CD14-positive monocyte (primary cell): ENCODE measurements at regions not wholly inside any gene's neighbourhood (a gene's known extent, or its start where the extent isn't known, plus 50 kb on each side); places are given as distances from the start of the nearest gene placed in this dataset.
A peak's percentile ranks its signal among the peaks of the same experiment; 100 is the strongest.

Experiments used
- DNase-seq, 3 donors: peaks; one replicate each; pipeline ENCODE4 v3.0.0-alpha.2; 2011 to 2022
- H2AFZ ChIP-seq: 2 replicates; pipeline ENCODE4 v1.6.0; 2012; ENCODE audit warnings: mild to moderate bottlenecking, low read depth, low read length, inconsistent platforms; ENCODE audit not compliant: insufficient read depth, poor library complexity, severe bottlenecking
- H3K27ac ChIP-seq, 2 donors: 1 replicate in 1 of 2; 2 replicates in 1 of 2; pipeline ENCODE4 v1.5.1; 2012 to 2013; ENCODE audit warnings: low read length in 2 of 2, control low read depth in 1 of 2, inconsistent platforms in 1 of 2, low read depth in 1 of 2, mild to moderate bottlenecking in 1 of 2
- H3K27me3 ChIP-seq, 2 donors: one replicate each; pipeline versions ENCODE4 v1.6.0 to v1.6.1; 2011 to 2013; ENCODE audit warnings: low read length in 2 of 2; ENCODE audit not compliant: control insufficient read depth in 2 of 2, insufficient read depth in 2 of 2
- H3K36me3 ChIP-seq, 2 donors: replicated peaks in 1 of 2; 1 replicate in 1 of 2; 2 replicates in 1 of 2; pipeline versions ENCODE4 v1.5.1 to v1.6.1; 2012 to 2013; ENCODE audit warnings: low read length in 2 of 2, control low read depth in 1 of 2, inconsistent platforms in 1 of 2, mild to moderate bottlenecking in 1 of 2; ENCODE audit not compliant: insufficient read depth in 2 of 2, control insufficient read depth in 1 of 2
- H3K4me1 ChIP-seq, 2 donors: 1 replicate in 1 of 2; 2 replicates in 1 of 2; pipeline versions ENCODE4 v1.5.1 to v1.6.1; 2012 to 2013; ENCODE audit warnings: low read length in 2 of 2, control low read depth in 1 of 2, inconsistent platforms in 1 of 2, mild to moderate bottlenecking in 1 of 2, moderate library complexity in 1 of 2; ENCODE audit not compliant: insufficient read depth in 2 of 2, control insufficient read depth in 1 of 2
- H3K4me2 ChIP-seq: replicated peaks from 2 replicates; pipeline ENCODE3; 2012; ENCODE audit warnings: low read length, moderate library complexity, mild to moderate bottlenecking; ENCODE audit not compliant: poor library complexity, severe bottlenecking; ENCODE audit errors: extremely low read depth
- H3K4me3 ChIP-seq, 3 experiments: fragments of 200-600 bp in 1 of 3; sonication (generic) in 1 of 3; replicated peaks in 1 of 3; 1 replicate in 2 of 3; 2 replicates in 1 of 3; pipeline ENCODE4 v1.5.1; 2011 to 2013; ENCODE audit warnings: low read length in 3 of 3, mild to moderate bottlenecking in 3 of 3, control low read depth in 2 of 3, low read depth in 2 of 3, inconsistent platforms in 1 of 3, moderate library complexity in 1 of 3
- H3K79me2 ChIP-seq: 2 replicates; pipeline ENCODE4 v1.6.0; 2012; ENCODE audit warnings: mild to moderate bottlenecking, control low read depth, inconsistent platforms, low read length, moderate library complexity; ENCODE audit not compliant: insufficient read depth
- H3K9ac ChIP-seq: 2 replicates; pipeline ENCODE4 v1.6.0; 2017; ENCODE audit warnings: low read length, mild to moderate bottlenecking; ENCODE audit not compliant: insufficient read depth, poor library complexity, severe bottlenecking
- H3K9me3 ChIP-seq, 2 donors: replicated peaks in 1 of 2; 1 replicate in 1 of 2; 2 replicates in 1 of 2; pipeline versions ENCODE4 v1.5.1 to v1.6.1; 2012 to 2013; ENCODE audit warnings: low read length in 2 of 2, control low read depth in 1 of 2; ENCODE audit not compliant: control insufficient read depth in 1 of 2, insufficient read depth in 1 of 2
- H4K20me1 ChIP-seq: 2 replicates; pipeline ENCODE4 v1.6.0; 2012; ENCODE audit warnings: mild to moderate bottlenecking, low read length, control low read depth, moderate library complexity; ENCODE audit not compliant: insufficient read depth
- H3K27ac Mint-ChIP-seq, 7 donors: one replicate each; pipeline ENCODE4 v1.8.0; 2020; ENCODE audit warnings: mild to moderate bottlenecking in 7 of 7, mixed read lengths in 7 of 7, moderate library complexity in 6 of 7, inconsistent platforms in 2 of 7
- H3K27me3 Mint-ChIP-seq, 3 donors: one replicate each; pipeline ENCODE4 v1.8.0; 2021 to 2022; ENCODE audit warnings: low read depth in 3 of 3, mild to moderate bottlenecking in 3 of 3, mixed read lengths in 3 of 3, moderate library complexity in 3 of 3, inconsistent platforms in 1 of 3
- H3K36me3 Mint-ChIP-seq, 2 donors: one replicate each; pipeline ENCODE4 v1.8.0; 2020; ENCODE audit warnings: mixed read lengths in 2 of 2, inconsistent platforms in 1 of 2, mild to moderate bottlenecking in 1 of 2
- H3K4me1 Mint-ChIP-seq: one replicate; pipeline ENCODE4 v1.8.0; 2020; ENCODE audit warnings: mild to moderate bottlenecking, mixed read lengths
- H3K4me3 Mint-ChIP-seq, 2 donors: one replicate each; pipeline ENCODE4 v1.8.0; 2020; ENCODE audit warnings: mild to moderate bottlenecking in 2 of 2, mixed read lengths in 2 of 2, moderate library complexity in 1 of 2
- H3K9me3 Mint-ChIP-seq, 7 donors: one replicate each; pipeline ENCODE4 v1.8.0; 2020 to 2022; ENCODE audit warnings: mixed read lengths in 7 of 7, mild to moderate bottlenecking in 6 of 7, moderate library complexity in 6 of 7, inconsistent platforms in 2 of 7
- CTCF ChIP-seq: fragments of 200-600 bp; IDR thresholded peaks from one replicate; pipeline ENCODE4 v1.8.0; 2022; ENCODE audit warnings: antibody characterized with exemption, mild to moderate bottlenecking
- WGBS: methylation state at CpG from one replicate; pipeline ENCODE4 v1.1.5; 2013; ENCODE audit warnings: missing lambda C conversion rate; ENCODE audit not compliant: insufficient coverage; 5-methylcytosine and 5-hydroxymethylcytosine counted together
- intact Hi-C, 2 donors: fragments of 100-400 bp; cut with micrococcal nuclease; formaldehyde crosslinking; loops; one replicate each; pipeline versions ENCODE4 v1.15.0 to v1.15.1; 2023

- Mint-ChIP-seq H3K9me3 (peaks cover 0 to 6% (median 0%) of the 10 kb centered on the region in 7 donors), H3K36me3 (no peaks in the 10 kb centered on the region), H3K27me3 (peaks cover 0 to 7% (median 0%) of the 10 kb centered on the region in 3 donors), H3K27ac (peak overlapping the region in 1 of 7 donors; percentile 27), H3K4me3 (no peak overlapping the region), H3K4me1 (no peaks in the 10 kb centered on the region)
- Histone ChIP-seq H4K20me1 (no peaks in the 10 kb centered on the region), H2AFZ (no peak overlapping the region), H3K27ac (no peak overlapping the region), H3K9me3 (no peaks in the 10 kb centered on the region), H3K79me2 (no peaks in the 10 kb centered on the region), H3K9ac (no peak overlapping the region), H3K4me2 (no peak overlapping the region), H3K27me3 (no peaks in the 10 kb centered on the region), H3K4me3 (no peak overlapping the region), H3K4me1 (no peaks in the 10 kb centered on the region), H3K36me3 (no peaks in the 10 kb centered on the region)
- intact Hi-C loops, result no loop called here
- no peak for DNase-seq
- TF ChIP-seq CTCF, result no peak
These were observed 571.6 kb upstream of the MGMT start for GRCh38 chr10:128895473-128895872.

- Histone ChIP-seq H4K20me1 (no peaks in the 10 kb centered on the region), H3K27me3 (no peaks in the 10 kb centered on the region), H3K9ac (no peak overlapping the region), H3K4me1 (no peaks in the 10 kb centered on the region), H3K4me3 (no peak overlapping the region), H2AFZ (no peak overlapping the region), H3K4me2 (no peak overlapping the region), H3K27ac (no peak overlapping the region), H3K36me3 (no peaks in the 10 kb centered on the region), H3K9me3 (no peaks in the 10 kb centered on the region), H3K79me2 (no peaks in the 10 kb centered on the region)
- H3K27me3 Mint-ChIP-seq, result peaks cover 0 to 7% (median 0%) of the 10 kb centered on the region in 3 donors
- peaks cover 0 to 4% (median 0%) of the 10 kb centered on the region in 7 donors for H3K9me3 Mint-ChIP-seq
- no peak for DNase-seq
- no peaks in the 10 kb centered on the region for H3K36me3 Mint-ChIP-seq
- whole genome bisulfite sequencing, result no CpG with 5 or more reads among the region's 9 CpGs
- H3K4me1 Mint-ChIP-seq, result no peaks in the 10 kb centered on the region
- TF ChIP-seq CTCF, result no peak
- intact Hi-C loops, result no loop called here
- no peak overlapping the region for H3K27ac Mint-ChIP-seq
- H3K4me3 Mint-ChIP-seq, result no peak overlapping the region
These were observed 570.8 kb upstream of the MGMT start for GRCh38 chr10:128896116-128896795.
